ENCODE measurements at regions not wholly inside any gene's neighbourhood (a gene's known extent, or its start where the extent isn't known, plus 50 kb on each side); places are given as distances from the start of the nearest gene placed in this dataset.
"Not testable (repeated sequence)": the region's sequence is repeated elsewhere in the genome, so short reads cannot be mapped to it uniquely, and the experiment has no call there.

DNA sequence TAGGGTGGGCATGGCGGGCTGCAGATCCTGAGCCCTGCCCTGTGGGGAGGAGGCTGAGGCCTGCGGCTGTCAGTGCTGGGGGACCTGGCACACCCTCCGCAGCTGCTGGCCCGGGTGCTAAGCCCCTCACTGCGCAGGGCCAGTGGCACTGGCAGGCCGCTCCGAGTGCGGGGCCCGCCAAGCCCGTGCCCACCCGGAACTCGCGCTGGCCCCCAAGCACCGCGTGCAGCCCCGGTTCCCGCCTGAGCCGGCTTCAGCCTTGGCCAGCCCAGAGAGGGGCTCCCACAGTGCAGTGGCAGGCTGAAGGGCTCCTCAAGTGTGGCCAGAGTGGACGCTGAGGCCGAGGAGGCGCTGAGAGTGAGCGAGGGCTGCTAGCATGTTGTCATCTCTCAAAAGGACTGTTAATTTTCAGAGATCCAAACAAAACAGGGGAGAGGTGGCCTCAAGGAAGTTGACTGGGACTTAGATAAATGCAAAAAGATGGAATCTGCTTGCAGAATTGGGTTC lies 74.5 kb upstream of the RBM24 start:
- DNase-seq (ENCODE audit: low spot score), result no peak
- no peak overlapping the region for H3K27ac ChIP-seq
- H3K4me3 ChIP-seq, result no peak overlapping the region
- TF ChIP-seq, protein P1, sequence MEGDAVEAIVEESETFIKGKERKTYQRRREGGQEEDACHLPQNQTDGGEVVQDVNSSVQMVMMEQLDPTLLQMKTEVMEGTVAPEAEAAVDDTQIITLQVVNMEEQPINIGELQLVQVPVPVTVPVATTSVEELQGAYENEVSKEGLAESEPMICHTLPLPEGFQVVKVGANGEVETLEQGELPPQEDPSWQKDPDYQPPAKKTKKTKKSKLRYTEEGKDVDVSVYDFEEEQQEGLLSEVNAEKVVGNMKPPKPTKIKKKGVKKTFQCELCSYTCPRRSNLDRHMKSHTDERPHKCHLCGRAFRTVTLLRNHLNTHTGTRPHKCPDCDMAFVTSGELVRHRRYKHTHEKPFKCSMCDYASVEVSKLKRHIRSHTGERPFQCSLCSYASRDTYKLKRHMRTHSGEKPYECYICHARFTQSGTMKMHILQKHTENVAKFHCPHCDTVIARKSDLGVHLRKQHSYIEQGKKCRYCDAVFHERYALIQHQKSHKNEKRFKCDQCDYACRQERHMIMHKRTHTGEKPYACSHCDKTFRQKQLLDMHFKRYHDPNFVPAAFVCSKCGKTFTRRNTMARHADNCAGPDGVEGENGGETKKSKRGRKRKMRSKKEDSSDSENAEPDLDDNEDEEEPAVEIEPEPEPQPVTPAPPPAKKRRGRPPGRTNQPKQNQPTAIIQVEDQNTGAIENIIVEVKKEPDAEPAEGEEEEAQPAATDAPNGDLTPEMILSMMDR (IDR thresholded peaks at IDR 0.05), result no peak

DNA sequence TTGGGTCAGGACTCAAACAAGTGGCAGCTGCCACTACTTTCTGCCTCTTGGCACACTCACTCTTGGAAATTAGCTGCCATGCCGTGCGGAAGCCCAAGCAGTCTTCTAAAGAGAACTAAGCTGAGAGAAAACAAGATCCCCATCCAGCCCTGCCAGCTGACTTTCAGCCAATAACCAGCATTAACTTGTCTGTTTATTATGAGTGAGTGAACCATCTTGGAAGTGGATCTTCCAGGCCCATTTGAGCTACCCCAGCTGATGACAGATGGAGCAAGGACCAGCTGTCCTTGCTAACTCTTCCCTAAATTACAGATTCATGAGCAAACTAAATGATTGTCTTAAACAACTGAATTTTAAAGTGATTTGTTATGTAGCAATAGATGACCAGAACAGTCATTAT lies 73.9 kb upstream of the RBM24 start:
- Histone ChIP-seq H3K4me3 (no peak overlapping the region), H3K27ac (no peak overlapping the region)
- TF ChIP-seq, protein P1 (IDR thresholded peaks at IDR 0.05), result no peak
- DNase-seq (ENCODE audit: low spot score), result no peak

DNA sequence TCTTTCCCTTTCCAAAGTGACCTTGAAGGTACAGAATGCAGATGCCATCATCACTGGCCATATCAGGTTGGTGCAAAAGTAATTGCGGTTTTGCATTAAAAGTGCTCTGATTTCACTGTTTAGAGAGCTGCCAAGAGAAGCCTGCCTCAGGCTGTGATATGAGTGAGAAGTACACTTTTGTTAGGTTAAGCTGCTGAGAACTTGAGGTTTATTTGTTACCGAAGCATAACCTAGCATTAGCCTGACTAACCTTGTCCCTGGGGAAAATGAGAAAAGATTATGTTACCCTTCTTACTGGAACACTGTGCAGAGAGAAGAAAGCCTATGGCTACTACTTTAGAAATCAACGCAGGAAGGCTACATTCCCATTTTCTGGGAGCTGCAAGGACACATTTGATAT lies 70.5 kb upstream of the RBM24 start:
- no peak overlapping the region for H3K27ac ChIP-seq
- DNase-seq (ENCODE audit: low spot score), result no peak
- TF ChIP-seq, protein P1 (IDR thresholded peaks at IDR 0.05), result no peak
- H3K4me3 ChIP-seq, result no peak overlapping the region

DNA sequence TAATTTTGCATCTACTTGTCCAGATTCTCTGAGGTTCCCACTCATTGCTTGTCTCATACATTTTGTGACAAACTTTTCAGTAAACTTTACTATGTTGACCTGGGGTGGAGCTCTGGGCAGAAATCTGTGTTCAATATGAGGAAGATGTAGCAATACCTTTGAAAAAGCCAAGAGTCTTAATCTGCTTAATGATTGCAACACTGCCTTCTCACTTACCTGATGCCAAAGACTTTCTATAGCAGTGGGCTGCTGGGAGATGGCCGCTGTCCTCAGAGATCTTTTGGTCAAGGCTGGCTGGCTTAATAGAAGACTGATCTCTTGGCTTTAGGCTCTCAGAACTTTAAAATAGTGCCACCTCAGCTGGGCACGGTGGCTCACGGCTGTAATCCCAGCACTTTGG lies 70.1 kb upstream of the RBM24 start:
- TF ChIP-seq, protein P1 (IDR thresholded peaks at IDR 0.05), result no peak
- no peak for DNase-seq (ENCODE audit: low spot score)
- no peak overlapping the region for H3K27ac ChIP-seq
- H3K4me3 ChIP-seq, result no peak overlapping the region

DNA sequence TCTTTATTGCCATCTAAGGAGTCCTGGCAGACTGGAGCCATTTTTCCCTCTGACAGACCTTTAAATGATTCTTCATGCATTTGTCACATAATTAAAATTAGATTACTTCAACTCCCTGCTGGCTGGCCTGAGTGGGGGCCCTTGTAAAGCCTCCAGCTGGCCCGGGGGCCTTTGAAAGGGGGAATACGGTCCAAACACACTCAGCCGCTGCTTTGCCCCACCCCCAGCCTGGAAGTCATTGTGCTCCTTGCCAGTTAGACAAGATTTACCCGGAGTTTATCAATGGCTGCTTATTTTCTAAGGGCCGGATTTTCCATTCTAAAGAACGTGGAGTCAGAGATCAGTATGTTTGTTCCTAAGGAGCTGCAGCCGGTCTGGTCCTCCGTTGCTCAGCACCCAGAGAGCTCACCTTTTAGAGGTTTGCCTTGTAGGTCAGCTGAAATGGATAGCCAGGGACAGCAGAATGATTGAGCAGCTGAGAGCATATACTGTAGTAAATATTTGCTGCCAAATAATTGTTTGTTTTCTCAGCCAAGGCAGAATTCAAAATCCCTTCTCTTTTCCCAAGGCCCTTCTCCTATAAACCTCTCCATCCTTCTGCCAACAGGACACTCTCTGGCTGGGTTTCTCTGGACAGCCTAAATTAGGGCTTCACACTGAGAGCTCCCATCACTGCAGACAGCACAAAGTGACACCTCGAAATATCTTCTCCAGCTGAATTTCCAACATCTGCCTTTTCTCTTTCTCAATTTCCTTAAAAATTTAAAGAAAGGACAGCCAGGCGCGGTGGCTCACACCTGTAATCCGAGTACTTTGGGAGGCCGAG lies 68.4 kb upstream of the RBM24 start:
- Histone ChIP-seq H3K27ac (peak overlapping the region; percentile 54 to 60), H3K4me3 (peak overlapping the region; percentile 38)
- no peak for DNase-seq (ENCODE audit: low spot score)
- TF ChIP-seq, protein P1 (IDR thresholded peaks at IDR 0.05), result no peak

DNA sequence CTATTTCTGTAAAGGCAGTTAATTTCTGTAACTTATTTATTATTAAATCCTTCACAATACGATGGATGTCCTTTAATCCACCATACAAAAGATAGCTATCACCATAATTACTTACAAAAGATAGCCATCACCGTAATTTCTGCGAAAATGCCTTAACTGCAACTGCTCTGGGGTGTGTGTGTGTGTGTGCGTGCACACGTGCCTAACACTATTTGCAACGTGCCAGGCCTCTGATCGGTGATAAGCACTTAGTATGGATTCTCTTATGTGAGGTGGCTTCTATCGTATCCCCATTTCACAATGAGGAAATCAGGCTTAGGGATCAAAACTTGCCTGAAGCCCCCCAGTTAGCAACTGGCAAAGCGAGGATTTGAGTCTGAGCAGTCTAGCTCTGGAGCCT lies 67.1 kb upstream of the RBM24 start:
- no peak for DNase-seq (ENCODE audit: low spot score)
- no peak overlapping the region for H3K27ac ChIP-seq
- TF ChIP-seq, protein P1 (IDR thresholded peaks at IDR 0.05), result no peak
- no peak overlapping the region for H3K4me3 ChIP-seq

DNA sequence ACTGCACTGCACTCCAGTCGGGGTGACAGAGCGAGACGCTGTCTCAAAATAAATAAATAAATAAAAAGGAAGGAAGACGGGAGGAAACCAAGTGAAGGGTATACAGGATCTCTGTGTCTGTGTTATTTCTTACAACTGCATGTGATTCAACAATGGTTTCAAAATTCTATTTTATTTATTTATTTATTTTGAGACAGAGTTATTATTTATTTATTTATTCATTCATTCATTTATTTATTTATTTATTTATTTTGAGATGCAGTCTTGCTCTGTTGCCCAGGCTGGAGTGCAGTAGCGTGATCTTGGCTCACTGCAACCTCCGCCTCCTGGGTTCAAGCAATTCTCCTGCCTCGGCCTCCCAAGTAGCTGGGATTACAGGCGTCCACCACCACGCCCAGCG lies 64.2 kb upstream of the RBM24 start:
- not testable (repeated sequence) for DNase-seq (ENCODE audit: low spot score); H3K27ac ChIP-seq; H3K4me3 ChIP-seq
